Putamen (tissue), 1 donor: ENCODE measurements at regions not wholly inside any gene's neighbourhood (a gene's known extent, or its start where the extent isn't known, plus 50 kb on each side); places are given as distances from the start of the nearest gene placed in this dataset.
"Not testable (repeated sequence)": the region's sequence is repeated elsewhere in the genome, so short reads cannot be mapped to it uniquely, and the experiment has no call there.

Experiments
- DNase-seq: peaks from one replicate; pipeline ENCODE4 v3.0.0-alpha.2; 2016; ENCODE audit warnings: low spot score

DNA sequence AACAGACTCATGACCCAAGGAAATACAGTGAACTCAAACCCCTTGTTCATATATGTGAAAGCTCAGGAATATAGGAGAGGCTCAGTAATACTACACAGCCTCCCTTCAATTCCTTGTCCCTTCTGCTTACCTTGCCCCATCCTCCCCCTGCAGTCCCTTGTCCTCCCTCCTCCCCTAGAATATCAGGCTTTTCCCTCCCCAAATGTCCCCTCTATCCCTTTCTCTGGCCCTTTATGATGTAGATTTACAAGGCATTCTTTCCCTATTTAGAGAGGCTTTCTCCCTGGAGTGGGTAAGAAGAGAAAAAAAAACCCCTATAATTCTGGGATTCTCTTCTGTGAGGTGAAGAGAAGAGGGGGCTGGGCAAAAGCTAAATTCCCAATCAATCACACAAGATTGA is 64.9 kb upstream of the KBTBD8 start:
- no peak for DNase-seq

DNA sequence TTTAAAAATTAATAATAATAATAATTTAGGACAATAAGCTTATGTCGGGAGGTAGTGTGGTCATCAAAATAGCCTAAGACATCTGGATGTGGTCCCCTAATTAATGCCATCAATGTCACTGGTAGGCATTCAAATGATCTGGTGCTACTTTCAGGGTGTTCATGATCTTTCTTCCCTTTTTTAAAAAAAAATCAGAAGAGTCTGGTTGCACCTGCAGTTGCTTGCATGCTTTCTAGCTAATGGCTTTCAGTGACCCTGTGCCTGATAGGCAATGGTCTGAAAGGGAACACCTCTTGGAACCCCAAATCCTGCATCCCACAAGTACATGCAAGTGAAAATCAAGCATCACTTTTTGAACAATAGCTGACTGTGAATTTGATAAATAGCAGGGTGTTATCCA is 64.1 kb upstream of the KBTBD8 start:
- DNase-seq: no peak

DNA sequence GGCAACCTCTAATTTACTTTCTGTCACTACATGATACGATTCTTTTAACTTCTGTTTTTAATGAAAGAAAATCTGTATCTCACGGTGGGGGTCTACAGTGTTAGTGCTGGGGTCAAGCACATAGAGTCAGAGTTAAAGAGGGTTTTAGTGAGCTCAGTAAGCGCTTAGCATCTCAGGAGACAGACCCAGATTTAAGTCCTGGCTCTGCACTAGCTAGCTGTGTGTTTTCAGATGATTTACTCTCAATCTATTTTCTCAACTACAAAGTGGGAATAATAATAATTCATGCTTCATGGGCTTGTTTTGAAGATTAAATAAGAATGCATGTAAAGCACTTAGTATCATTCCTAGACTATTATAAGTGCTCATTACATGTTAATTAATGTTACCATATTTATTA is 63.4 kb upstream of the KBTBD8 start:
- no peak for DNase-seq

DNA sequence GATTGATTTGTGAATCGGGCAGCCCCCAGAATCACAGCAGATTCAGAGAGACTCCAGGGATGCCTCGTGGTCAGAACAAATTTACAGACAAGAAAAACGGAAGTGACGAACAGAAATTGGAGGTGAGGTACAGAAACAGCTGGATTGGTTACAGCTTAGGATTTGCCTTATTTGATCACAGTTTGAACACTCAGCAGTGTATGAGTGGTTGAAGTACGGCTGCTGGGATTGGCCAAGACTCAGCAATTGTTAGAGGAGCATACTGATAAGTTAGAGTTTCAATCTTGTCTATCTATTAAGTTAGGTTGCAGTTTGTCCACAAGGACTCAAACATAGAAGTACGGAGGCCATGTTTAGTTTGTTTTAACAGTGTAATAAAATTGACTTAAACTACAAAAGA is 61.1 kb upstream of the KBTBD8 start:
- not testable (repeated sequence) for DNase-seq

DNA sequence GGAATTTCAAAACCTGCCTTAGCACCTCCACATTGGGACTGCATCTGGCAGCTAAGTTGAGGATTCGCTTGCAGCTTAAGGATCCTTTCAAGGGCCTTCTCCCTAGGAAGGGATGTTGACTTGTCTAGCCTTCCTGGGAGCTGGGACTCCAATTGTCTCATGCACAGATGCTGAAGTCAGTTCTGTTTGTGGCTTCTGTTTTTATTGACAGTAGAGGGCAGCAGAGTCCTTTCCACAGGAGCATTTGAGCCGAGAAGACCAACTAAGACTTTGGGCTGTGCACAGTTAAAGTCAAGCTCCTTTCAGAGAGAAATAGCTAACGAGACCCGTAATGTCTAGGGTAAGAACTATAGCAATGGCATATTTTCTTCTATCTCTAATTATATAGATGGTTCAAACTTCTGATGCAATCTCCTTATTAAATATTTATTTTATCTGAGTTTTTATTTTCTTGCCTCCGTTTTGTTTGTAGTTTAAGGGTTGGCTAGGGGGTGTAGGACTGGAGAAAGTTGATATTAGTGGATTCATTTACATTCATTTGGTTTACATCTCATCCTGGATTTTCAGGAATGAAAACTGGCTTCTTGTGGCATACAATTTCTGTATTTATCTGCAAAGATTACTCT is 59.7 kb upstream of the KBTBD8 start:
- peak; percentile 66 for DNase-seq

DNA sequence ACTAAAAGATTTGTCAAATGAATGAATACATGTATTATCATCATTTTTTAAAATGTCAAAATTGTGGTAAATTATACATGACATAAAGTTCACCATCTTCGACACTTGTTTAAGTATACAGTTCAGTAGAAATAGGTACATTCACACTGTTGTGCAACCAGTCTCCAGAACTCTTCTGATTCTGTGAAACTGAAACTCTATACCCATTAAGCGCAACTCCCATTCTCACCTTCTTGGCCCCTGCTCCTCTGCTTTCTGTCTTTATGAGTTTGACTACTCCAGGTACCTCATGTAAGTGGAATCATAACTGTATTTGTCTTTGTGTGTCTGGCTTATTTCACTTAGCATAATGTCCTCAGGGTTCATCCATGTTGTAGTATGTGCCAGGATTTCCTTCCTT is 50.1 kb upstream of the KBTBD8 start:
- no peak for DNase-seq
